ENCODE measurements at regions not wholly inside any gene's neighbourhood (a gene's known extent, or its start where the extent isn't known, plus 50 kb on each side); places are given as distances from the start of the nearest gene placed in this dataset.
"Not testable (repeated sequence)": the region's sequence is repeated elsewhere in the genome, so short reads cannot be mapped to it uniquely, and the experiment has no call there.

DNA sequence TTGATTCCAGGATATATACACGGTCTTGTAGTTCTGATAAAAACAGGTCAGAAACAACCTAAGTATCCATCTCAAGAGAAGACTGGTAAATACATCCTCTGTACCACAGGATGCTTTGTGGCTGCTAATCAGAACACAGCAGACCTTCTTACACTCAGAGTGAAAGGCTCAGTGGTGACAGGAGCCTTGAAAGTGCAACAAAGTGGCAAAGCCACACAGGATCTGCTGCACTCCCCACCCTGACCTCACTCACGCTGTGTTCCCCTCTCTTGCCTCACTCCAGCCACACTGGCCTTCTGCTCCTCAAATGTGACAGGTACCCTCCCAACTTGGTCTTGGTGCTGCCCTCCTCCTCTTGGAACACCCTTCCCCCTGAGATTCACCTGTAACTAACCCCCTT, 98.1 kb upstream of the GRIP1 start:
- no peak for DNase-seq

DNA sequence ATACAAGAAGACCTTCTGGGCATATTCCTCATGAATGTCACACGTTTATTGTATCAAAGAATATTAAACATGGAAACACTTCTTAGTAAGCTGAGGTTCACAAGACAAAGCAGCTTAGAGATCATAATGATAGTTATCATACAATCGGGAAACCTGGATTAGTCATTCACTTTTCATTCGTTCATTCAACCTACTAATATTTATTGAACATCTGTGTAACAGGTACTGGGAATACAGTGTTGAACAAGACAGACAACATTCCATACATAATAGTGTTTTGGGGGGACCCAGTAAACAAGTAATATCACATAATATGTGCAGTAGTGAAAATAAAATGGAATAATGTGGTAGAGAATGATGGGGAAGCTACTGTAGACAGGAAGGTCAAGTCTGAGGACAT, 100.6 kb upstream of the GRIP1 start:
- no peak for DNase-seq

DNA sequence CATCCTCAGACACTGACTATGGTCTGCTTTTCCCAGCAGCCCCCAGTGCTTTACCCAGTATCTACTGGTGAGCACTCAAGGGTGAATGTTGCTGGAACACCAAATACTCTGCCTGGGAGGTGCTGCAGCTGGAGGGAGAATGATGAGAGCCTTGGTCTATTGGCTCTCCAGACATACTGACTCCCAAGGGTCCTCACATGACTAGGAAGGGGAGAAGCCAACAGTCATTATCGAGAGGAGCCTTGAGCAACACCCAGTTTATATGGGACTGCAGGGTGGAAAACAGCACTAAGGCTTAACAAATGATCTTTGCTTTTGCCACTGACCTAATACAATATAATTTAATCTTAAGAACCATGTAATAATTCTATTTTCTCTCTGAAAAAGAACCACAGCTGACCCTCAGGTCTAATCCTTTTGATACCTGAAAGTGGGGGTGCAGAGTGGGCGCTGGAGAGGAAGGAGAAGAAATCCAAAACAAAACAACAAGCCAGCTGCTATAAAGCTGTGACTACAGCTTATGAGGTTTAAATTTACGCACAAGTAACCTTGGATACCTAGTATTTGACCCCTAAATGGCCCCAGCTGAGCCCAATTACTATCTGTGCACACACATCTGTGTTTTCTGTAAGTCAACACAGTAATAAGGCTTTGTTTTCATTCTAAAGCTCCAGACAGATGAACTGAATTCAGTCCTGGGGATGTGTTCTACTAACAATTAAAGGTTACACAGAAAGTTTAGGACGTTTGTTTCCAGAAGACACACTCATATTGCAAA, 107.8 kb upstream of the GRIP1 start:
- DNase-seq = no peak

DNA sequence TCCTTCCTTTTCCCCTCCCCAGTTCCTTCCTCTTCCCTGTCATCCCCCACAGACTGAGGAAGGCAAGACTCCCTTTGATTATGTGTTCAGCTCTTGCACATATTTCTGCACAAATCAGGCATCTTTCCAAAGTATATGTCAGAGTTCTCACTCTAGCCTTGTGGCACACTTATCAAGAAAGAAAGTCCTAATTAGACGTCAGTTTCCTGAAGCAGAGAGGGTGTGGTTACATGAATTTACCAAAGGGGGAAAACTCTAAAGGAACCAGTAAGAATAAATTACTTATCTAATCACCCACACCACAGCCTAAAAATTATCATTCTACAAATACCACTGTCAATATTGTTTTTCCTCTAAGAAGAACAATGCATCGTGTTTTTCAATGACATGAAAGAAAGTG, 120.7 kb upstream of the GRIP1 start:
- DNase-seq = no peak

DNA sequence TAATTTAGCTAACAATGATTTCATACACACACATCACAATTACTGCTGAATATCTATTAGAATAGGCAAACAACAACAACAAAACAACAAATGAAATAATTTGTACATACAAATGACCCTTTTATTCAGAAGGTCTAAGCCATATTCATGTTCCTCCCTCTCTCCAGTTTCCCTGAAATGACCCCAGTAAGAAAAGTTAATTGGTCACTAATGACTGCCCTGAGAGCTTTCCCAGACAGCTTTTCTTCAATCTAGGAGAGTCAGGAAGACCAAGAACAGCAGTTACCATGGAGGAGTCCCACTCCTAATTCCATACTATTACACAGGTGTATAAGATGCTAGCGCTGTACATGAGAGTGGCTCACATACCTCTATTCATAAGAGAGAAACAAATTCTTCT, 121.2 kb upstream of the GRIP1 start:
- DNase-seq = no peak

DNA sequence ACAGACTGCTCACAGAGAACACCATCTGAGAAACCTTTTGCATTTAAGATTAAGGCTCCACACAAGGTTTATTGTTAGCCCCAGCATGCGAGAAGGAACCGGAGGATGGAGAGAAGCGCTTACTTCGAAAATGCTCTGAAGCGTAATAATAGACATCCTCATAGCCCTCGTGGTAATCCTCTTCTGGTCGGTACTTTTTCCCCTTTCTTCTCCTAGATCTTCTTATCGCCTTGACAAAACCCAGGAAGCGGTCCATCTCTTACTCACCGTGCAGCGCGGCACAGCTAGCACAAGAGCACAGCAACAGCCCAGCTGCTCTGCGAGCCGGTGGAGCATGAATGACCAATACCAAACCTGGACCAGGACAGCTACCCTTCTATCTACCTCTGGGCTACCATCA, 125.1 kb upstream of the GRIP1 start:
- no peak for DNase-seq

DNA sequence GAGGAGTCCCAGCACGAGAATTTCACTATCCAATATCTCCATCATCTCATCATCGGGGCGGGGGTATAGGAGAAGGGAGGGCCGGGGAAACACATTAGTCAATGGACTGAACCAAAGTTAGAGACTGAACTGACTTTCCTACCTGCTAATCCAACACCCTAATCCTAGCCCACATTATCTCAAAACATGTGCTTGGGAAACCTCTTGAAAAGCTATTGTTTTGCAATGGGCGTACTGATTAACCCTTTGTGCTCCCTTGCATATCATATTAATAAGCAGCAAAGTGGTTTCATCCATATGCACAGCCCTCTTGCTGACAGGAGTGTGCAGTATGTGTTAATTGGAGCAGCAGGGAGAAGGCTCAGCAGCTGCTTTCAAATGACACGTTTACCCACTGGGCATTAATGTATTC, 125.7 kb upstream of the GRIP1 start:
- no peak for DNase-seq

DNA sequence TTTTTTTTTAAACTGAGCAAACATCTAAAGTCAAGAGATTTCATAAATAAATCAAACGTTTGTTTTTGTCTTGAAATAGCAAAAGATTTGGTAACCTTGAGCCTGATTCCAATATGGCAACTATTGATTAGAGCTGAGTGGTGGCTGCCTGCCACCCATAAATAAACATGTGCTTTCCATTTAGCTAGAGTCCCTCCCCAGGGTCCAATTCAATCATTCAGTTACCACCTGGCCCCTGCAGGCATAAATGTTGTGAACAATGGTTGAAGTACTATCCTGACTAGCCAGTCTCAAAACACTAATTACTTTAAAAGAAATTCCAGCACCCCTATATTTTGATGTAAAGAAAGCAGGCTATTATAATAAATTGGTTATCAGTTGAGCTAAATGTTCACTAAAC, 129.7 kb upstream of the GRIP1 start:
- no peak for DNase-seq

DNA sequence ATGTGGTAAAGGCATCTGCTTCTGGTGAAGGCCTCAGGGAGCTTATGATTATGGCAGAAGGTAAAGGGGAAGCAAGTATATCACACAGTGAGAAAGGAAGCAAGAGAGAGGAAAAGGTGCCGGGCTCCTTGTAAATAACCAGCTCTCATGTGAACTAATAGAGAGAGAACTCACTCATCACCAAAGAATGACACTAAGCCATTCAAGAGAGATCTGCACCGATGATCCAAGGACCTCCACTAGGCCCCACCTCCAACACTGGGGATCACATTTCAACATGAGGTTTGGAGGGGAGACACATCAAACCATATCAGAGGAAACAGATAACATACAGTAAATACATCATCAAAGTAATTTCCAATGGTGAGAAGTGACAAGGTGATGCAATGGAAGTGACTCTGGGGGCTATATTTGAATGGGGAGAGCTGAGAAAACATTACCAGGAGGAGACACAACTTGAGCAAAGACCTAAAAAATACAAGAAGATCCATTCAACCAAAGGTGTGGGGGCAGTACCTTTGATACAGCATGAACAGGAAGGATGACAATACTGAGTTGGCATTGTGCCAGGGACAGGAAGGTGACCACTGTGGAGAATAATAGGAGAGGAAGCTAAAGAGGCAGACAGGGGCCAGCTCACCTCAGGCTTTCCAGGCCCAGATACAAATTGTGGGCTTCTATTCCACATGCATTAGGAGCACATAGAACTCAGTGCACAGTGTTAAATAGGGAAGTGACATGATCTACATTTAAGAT, 134.4 kb upstream of the GRIP1 start:
- DNase-seq = no peak

DNA sequence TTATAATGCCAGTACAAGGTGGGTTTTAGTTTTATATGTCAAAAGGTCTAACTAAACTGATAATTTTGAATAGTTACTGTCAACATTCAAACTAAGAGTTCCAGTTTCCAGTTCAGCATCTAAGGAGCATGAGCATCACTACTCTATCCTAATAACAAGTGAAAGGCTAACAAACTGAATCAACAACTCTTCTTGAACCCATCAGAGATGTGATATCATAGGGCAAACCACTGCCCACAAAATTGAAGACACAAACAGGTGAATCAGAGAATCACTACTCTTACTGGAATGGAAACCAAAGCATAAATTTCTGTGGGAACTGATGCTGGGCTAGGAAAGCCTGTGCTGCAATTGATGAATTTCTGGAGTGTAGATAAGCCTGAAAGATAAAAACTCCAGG, 140.7 kb upstream of the GRIP1 start:
- no peak for DNase-seq

DNA sequence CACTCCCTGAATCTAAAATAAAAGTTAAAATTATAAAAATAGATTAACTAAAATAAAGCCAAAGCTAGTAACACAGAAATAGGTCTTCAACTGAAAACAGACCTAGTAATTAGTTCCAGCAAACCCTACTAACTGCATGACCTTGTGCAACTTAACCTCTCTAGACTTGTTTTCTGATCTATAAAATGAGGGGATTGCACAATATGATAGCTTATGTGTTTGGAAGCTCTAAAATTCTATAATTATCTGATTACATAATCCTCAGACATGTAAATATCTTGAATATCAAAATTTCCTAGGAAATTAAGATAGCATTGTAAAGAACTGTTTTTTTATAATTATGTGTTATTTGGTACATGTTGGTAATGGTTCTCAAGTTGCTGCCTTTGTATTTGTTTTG, 144.1 kb upstream of the GRIP1 start:
- DNase-seq = no peak

DNA sequence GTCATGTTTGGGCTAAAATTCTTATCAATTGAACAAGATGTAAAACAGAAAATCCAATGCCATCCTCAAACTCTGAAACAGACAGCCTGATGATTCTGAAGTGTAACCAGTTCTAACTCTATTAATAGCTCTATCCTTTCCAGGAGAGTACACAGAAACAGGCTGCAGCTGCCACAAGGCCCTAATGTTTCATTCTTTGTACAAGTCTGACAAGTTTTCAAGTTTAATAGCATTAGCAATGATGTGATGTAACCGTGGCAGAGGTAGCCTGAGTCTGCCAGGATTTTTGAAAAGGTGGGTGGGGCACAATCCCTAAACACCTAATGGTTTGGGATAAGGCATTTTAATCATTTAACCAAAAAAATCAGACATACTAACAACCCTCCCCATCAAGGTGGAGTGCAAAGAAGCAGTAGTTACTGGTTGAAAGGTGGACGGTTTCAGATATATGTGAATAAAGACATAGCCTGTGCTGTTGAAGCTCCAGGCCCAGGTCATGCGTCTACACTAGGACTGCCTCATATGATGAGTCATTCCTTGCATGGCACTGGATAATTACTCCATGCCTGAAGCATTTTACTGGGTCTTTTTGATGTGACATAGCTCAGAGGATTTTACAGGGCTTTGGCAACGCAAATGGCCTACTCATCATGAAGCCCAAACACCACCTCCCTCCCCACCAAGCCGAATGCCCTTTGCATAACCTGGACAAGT, 145.1 kb upstream of the GRIP1 start:
- DNase-seq = no peak

DNA sequence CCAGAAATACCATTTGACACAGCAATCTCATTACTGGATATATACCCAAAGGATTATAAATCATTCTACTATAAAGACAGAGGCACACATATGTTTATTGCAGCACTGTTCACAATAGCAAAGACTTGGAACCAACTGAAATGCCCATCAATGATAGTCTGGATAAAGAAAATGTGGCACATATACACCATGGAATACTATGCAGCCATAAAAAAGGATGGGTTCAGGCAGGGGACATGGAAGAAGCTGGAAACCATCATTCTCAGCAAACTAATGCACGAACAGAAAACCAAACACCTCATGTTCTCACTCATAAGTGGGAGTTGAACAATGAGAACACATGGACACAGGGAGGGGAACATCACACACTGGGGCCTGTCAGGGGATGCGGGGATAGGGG, 147.0 kb upstream of the GRIP1 start:
- not testable (repeated sequence) for DNase-seq

DNA sequence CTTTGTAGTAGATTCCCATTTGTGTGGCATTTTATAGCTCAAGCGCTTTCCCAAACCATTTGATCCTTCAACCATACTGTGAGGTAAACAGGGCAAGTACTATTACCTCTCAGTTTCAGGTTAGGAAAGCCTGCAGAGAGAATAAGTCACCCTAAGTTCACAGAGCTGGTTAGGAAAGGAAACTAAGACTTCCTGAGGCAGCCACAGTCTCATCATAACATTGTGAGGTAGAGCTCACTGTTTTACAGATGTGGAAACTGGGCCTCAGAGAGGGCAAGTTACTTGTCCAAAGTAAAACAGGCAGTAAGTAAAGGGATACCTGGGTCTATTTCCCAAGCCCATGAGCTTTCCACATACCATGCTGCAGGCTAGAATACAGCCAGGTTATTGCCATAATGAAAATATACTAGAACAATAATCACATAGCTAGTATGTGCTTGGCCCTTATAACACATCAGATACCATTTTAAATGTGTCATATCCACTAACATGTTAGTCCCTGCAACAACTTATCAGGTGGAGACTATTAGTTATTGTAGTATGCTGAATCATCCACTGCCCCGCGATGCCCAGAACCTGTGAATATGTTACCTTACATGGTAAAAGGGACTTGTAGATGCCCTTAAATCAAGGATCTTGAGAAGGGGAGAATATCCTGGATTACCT, 150.9 kb upstream of the GRIP1 start:
- DNase-seq = no peak

DNA sequence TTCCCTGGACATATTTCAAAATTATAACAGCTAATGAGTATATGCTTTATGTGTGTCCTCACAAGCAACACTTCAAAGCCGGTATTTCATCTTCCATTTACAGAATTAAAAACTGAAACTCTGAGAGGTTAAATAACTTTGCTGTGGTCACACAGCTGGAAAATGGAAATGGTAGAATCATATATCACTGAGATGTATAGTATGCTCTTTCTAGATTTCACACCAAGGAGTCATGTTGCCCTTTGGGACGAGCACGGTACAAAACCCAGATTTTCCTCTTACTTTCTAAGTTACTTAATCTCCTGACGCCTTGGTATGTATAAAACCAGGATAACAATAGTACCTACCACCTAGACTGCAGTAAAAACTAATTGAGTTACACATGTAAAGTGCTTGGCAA, 152.6 kb upstream of the GRIP1 start:
- DNase-seq = no peak

DNA sequence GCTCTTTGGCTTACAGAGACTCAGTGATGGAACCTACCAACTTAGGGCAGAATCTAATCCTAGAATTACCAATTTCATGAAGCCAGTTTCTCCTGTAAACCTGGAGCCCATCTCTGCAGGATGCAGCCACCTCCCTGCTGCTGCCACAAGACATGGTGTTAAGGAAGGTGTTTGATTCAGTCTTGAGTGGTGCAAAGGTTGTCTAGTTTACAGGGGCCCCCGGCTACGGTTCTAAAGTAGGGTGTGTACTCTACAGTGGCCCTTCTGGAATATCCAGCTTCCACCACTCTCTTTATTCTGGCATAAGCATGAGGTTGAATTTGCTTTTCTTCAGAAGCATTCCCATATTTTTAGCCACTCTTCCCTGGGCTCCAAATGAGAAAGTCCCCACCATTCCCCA, 154.1 kb upstream of the GRIP1 start:
- no peak for DNase-seq

DNA sequence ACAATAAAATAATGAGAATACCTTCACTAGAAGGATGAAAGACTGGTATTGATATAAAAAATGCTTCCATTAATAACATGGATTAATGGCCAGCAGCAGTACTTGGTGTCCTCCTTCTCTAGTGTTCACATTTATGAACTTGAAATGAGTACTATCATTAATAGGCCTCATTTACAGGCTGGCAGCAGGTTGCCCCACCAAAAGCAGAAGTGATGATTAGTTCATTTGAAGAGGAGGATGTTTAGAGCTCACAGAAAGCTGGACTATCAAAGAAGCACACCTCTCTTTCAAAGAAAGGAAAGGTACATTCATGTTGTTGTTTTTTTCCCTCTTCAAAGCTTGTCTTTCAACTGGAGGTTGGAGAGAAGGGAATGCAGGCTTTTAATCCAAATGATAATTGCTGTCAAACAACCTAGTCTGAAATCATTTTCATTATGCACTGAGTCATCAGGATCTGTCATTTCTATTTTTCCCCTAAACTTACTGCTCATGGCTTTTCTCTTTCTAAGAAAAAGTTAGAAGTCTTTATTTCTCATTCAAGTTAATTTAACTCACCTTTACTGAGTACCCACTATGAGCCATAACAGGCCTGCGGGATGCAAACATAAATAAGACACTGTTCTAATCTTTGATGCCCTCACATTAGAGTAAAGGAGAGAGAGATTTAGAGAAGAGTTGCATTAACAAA, 157.9 kb upstream of the GRIP1 start:
- no peak for DNase-seq

DNA sequence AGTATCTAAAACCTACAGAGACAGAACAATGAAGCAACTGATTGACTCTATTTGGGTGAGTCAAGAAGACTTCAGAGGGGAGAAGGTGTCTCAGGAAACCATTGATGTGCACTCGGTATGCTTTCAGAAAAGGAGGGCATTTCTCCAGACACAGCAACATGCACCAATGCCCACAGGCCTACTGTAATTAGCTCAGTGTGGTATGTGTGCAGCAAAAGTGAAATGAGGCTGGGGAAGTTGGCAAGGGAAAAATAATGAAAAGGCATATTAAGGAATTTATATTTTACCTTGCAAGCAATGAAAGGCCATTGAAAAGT, 158.4 kb upstream of the GRIP1 start:
- DNase-seq = no peak

DNA sequence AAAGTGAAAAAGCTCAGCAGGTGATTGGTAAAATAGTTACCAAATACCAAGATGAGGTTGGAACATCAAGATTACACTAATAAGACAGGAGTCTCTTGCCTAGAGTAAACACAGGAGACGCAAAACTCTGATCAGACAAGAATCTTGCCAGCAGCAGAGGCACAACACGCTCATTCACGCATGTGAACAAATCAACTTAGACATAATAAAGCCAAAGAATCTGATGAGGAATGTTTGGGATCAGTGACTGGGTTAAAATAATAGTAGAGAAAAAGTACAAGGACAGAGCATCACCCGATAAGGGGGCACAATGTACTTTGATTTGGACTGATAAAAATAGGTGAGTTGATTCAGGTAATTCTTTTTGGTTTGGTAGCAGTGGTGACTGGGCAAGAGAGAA, 159.5 kb upstream of the GRIP1 start:
- no peak for DNase-seq

DNA sequence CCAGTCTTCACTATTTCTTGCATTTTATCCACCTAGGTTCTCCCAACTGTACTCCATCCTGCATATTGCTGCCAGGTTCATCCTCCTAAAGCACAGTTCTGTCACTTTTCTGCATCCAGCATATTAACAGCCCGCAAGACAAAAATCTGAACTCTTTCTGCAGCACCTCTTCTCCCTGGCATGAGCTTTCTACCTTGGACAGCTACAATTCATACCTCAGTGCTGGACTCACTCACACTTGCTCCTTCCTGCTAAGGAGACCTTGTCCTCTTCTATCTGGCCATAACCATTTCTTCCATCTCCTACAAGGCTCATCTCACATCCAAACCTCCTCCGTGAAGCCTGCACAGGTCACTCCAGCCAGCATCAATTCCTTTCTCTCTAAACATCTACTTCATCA, 170.1 kb upstream of the GRIP1 start:
- DNase-seq = no peak

DNA sequence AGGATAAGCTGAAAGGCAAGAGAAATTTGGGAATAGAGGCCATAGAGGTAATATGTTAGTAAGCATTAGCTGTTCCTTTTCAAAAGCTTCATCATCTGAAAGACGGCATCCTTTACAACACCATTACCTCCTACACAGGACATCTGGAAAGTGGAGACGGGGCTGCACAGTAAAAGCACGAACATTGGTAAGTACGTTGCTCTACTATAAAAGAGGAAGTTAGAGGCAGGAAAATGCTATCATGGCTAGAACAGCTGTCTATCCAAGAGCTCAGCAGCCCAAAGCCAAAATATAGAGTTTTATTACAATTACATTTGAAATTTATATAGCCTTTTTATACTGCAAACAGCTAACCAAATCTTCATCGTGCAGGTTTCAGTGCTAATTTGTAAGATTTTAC, 172.3 kb upstream of the GRIP1 start:
- peak; percentile 14 for DNase-seq

DNA sequence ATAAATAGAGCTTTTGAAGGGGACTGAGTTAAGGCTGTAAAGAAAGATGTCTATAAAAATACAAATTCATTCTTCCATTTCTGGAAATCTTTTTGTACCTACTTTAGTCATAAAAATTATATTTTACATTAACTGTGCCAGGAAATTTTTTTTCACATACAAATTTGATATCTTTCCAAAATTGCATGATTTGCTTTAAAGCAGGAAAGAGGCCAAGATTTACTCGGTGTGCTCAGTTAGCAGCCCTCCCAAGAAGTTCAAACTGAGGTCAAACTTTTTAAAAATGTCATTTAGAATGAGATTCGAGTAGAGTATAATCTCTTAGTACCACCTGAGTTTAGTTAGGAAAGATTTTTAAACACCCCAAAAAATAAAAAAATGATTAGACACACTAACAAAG, 173.2 kb upstream of the GRIP1 start:
- no peak for DNase-seq

DNA sequence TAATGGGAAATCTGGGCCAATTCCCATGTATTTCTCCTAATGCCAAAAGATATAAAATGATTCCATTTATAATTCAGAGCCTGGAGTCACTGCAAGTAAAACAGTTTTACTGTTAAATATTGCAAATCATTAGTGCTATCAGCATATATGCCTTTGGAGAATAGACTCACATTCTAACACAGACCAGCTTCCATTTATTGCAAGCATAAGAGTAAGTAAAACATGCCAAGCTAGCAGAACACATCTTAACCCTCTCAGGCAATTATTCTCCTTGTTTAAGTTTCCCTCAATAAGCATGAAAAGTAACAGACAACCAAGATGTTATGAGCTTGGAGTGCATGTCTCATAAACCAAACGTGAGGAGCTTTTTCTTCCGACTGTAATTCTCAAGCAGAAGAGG, 173.9 kb upstream of the GRIP1 start:
- DNase-seq = no peak

Data from inflammatory macrophage treated with lipopolysaccharide for 4 hours (primary cell).